K562 (cell line): ENCODE measurements at regions not wholly inside any gene's neighbourhood (a gene's known extent, or its start where the extent isn't known, plus 50 kb on each side); places are given as distances from the start of the nearest gene placed in this dataset.

Experiments
- CREB1 ChIP-seq, 2 experiments: sonication (generic) in 1 of 2; formaldehyde crosslinking in 1 of 2; IDR thresholded peaks; 2 replicates each; pipeline versions ENCODE4 v1.6.1 to v1.8.0; 2012 to 2022; ENCODE audit warnings: inconsistent platforms in 1 of 2, mild to moderate bottlenecking in 1 of 2, missing genetic modification reagents in 1 of 2, moderate library complexity in 1 of 2
- MAFG ChIP-seq: fragments of 450-650 bp; conservative IDR thresholded peaks from 2 replicates; pipeline ENCODE4 v1.6.1; 2016; ENCODE audit warnings: missing genetic modification characterization, missing compliant biosample characterization
- REST ChIP-seq, 2 experiments: fragments of 450-650 bp; formaldehyde crosslinking in 1 of 2; IDR thresholded peaks; 2 replicates each; pipeline versions ENCODE4 v1.4.0 to v1.6.1; 2014 to 2020; ENCODE audit warnings: mild to moderate bottlenecking in 2 of 2, borderline replicate concordance in 1 of 2, low read depth in 1 of 2
- ZBTB49 ChIP-seq: sonication (generic); formaldehyde crosslinking; IDR thresholded peaks from 2 replicates; pipeline ENCODE4 v1.8.0; 2022; ENCODE audit warnings: missing genetic modification reagents, mild to moderate bottlenecking, borderline replicate concordance
- ZNF124 ChIP-seq: sonication (generic); formaldehyde crosslinking; IDR thresholded peaks from 2 replicates; pipeline ENCODE4 v1.8.1; 2022; ENCODE audit warnings: missing genetic modification reagents

GRCh38 chr6:170165471-170166117, 125.3 kb downstream of the DLL1 start:
- no peak for TF ChIP-seq CREB1 (IDR thresholded peaks at IDR 0.05)
- TF ChIP-seq CREB1 (CRISPR knock-in tag; IDR thresholded peaks at IDR 0.05): no peak
- TF ChIP-seq ZBTB49 (CRISPR knock-in tag): no peak
- no peak for TF ChIP-seq MAFG
- TF ChIP-seq REST (IDR thresholded peaks at IDR 0.05; ENCODE audit: borderline replicate concordance): no peak
- no peak for TF ChIP-seq REST (CRISPR knock-in tag; IDR thresholded peaks at IDR 0.05; ENCODE audit: low read depth)
- TF ChIP-seq ZNF124 (CRISPR knock-in tag): no peak
